GM12891 (cell line): ENCODE measurements at regions not wholly inside any gene's neighbourhood (a gene's known extent, or its start where the extent isn't known, plus 50 kb on each side); places are given as distances from the start of the nearest gene placed in this dataset.

Experiments
- POLR2A ChIP-seq: IDR thresholded peaks from 2 replicates; pipeline ENCODE4 v1.6.1; 2011; ENCODE audit warnings: low read depth, low read length, control low read depth
- POLR2AphosphoS5 ChIP-seq: IDR thresholded peaks from 2 replicates; pipeline ENCODE4 v1.6.1; 2011; ENCODE audit warnings: low read depth, low read length, control low read depth
- TAF1 ChIP-seq: IDR thresholded peaks from 2 replicates; pipeline ENCODE4 v1.6.1; 2011; ENCODE audit warnings: low read depth, low read length, control low read depth

GRCh38 chr6:140775061-140775460, 1357.7 kb upstream of the GJE1 start:
- TF ChIP-seq POLR2A, result no peak
- TF ChIP-seq POLR2AphosphoS5, result no peak
- TF ChIP-seq TAF1, result no peak
